IMR-90 (cell line): ENCODE measurements at regions not wholly inside any gene's neighbourhood (a gene's known extent, or its start where the extent isn't known, plus 50 kb on each side); places are given as distances from the start of the nearest gene placed in this dataset.

Source experiments
- ATAC-seq: fragments of 200-7000 bp; cut with Tn5 transposase; 2 replicates; pipeline ENCODE4 v1.9.1; 2020; ENCODE audit warnings: low read depth, mild to moderate bottlenecking, moderate library complexity
- BruUV-seq: library from RNA; stranded (reverse); fragments of 400-500 nt; replicated peaks from 2 replicates; lab custom pipeline; 2021; lab: Mats Ljungman, UMichigan
- CTCF ChIA-PET: fragments of 300-600 bp; formaldehyde crosslinking; extraction: SDS; loops from one replicate; lab custom pipeline; 2021; ENCODE audit warnings: antibody characterized with exemption; lab: Yijun Ruan, JAX
- POLR2A ChIA-PET: fragments of 300-600 bp; sonication (Branson Sonifier 250); formaldehyde crosslinking; loops from one replicate; lab custom pipeline; 2022; ENCODE audit warnings: antibody characterized with exemption; ENCODE audit not compliant: unreplicated experiment; lab: Charles Lee
- DNase-seq: peaks from one replicate; pipeline ENCODE4 v3.0.0; 2013
- H2AFZ ChIP-seq: replicated peaks from 2 replicates; pipeline ENCODE3; 2013; ENCODE audit warnings: low read length, mild to moderate bottlenecking; ENCODE audit not compliant: poor library complexity
- H2AK5ac ChIP-seq: 2 replicates; pipeline ENCODE4 v1.6.1; 2013; ENCODE audit warnings: low read depth, low read length, inconsistent platforms
- H2AK9ac ChIP-seq: replicated peaks from 2 replicates; pipeline ENCODE3; 2013; ENCODE audit warnings: mild to moderate bottlenecking, low read depth, low read length, moderate library complexity; ENCODE audit not compliant: poor library complexity
- H2BK120ac ChIP-seq: 2 replicates; pipeline ENCODE4 v1.6.1; 2013; ENCODE audit warnings: low read depth, low read length, inconsistent platforms
- H2BK15ac ChIP-seq: 3 replicates; pipeline ENCODE4 v1.6.1; 2013; ENCODE audit warnings: low read depth, low read length, inconsistent platforms
- H2BK20ac ChIP-seq: 2 replicates; pipeline ENCODE4 v1.6.1; 2013; ENCODE audit warnings: low read depth, mild to moderate bottlenecking, inconsistent platforms, low read length, moderate library complexity
- H2BK5ac ChIP-seq: 2 replicates; pipeline ENCODE4 v1.6.1; 2013; ENCODE audit warnings: mild to moderate bottlenecking, low read depth, low read length, inconsistent platforms; ENCODE audit not compliant: poor library complexity, severe bottlenecking
- H3K14ac ChIP-seq: replicated peaks from 2 replicates; pipeline ENCODE4 v1.6.1; 2013; ENCODE audit warnings: low read depth, low read length, inconsistent platforms
- H3K18ac ChIP-seq: 2 replicates; pipeline ENCODE4 v1.6.1; 2013; ENCODE audit warnings: low read depth, low read length, control low read depth
- H3K23ac ChIP-seq: 2 replicates; pipeline ENCODE4 v1.6.1; 2013; ENCODE audit warnings: low read depth, low read length, inconsistent platforms
- H3K27ac ChIP-seq: 2 replicates; pipeline ENCODE4 v1.5.1; 2013; ENCODE audit warnings: mild to moderate bottlenecking, control low read depth, low read length; ENCODE audit not compliant: insufficient read depth
- H3K27me3 ChIP-seq: 2 replicates; pipeline ENCODE4 v1.6.1; 2013; ENCODE audit warnings: low read length; ENCODE audit not compliant: control insufficient read depth, insufficient read depth
- H3K36me3 ChIP-seq: 2 replicates; pipeline ENCODE4 v1.6.1; 2013; ENCODE audit warnings: low read length, mixed read lengths; ENCODE audit not compliant: control insufficient read depth, insufficient read depth
- H3K4ac ChIP-seq: 2 replicates; pipeline ENCODE4 v1.6.1; 2013; ENCODE audit warnings: low read depth, low read length, inconsistent platforms
- H3K4me1 ChIP-seq: 2 replicates; pipeline ENCODE4 v1.6.1; 2013; ENCODE audit warnings: low read length, mixed read lengths; ENCODE audit not compliant: control insufficient read depth, insufficient read depth
- H3K4me2 ChIP-seq: 2 replicates; pipeline ENCODE4 v1.6.1; 2013; ENCODE audit warnings: low read depth, mild to moderate bottlenecking, control low read depth, low read length, moderate library complexity
- H3K4me3 ChIP-seq: 2 replicates; pipeline ENCODE4 v1.5.1; 2013; ENCODE audit warnings: low read depth, mild to moderate bottlenecking, control low read depth, low read length, moderate library complexity; ENCODE audit not compliant: insufficient read depth
- H3K56ac ChIP-seq: 2 replicates; pipeline ENCODE4 v1.6.1; 2013; ENCODE audit warnings: low read length, inconsistent platforms; ENCODE audit not compliant: insufficient read depth; ENCODE audit errors: extremely low read depth
- H3K79me1 ChIP-seq, 2 experiments: 2 replicates each; pipeline ENCODE4 v1.6.1; 2013; ENCODE audit warnings: low read length in 2 of 2, inconsistent platforms in 1 of 2, low read depth in 1 of 2
- H3K9ac ChIP-seq: 2 replicates; pipeline ENCODE4 v1.6.1; 2013; ENCODE audit warnings: low read depth, low read length, control low read depth
- H3K9me1 ChIP-seq: 2 replicates; pipeline ENCODE4 v1.6.1; 2013; ENCODE audit warnings: low read length, inconsistent platforms; ENCODE audit not compliant: insufficient read depth
- H3K9me3 ChIP-seq: 2 replicates; pipeline ENCODE4 v1.6.1; 2013; ENCODE audit warnings: low read length; ENCODE audit not compliant: control insufficient read depth, insufficient read depth
- H4K20me1 ChIP-seq: 2 replicates; pipeline ENCODE4 v1.6.1; 2013; ENCODE audit warnings: low read length, inconsistent platforms; ENCODE audit not compliant: insufficient read depth
- H4K5ac ChIP-seq: 2 replicates; pipeline ENCODE4 v1.6.1; 2013; ENCODE audit warnings: mild to moderate bottlenecking, low read depth, low read length, control low read depth
- H4K8ac ChIP-seq, 2 experiments: 2 replicates each; pipeline ENCODE4 v1.6.1; 2013; ENCODE audit warnings: low read depth in 2 of 2, low read length in 2 of 2, control low read depth in 1 of 2, inconsistent platforms in 1 of 2
- H4K91ac ChIP-seq: 2 replicates; pipeline ENCODE4 v1.6.1; 2013; ENCODE audit warnings: low read depth, low read length, inconsistent platforms; ENCODE audit not compliant: insufficient read depth
- BHLHE40 ChIP-seq: fragments of 150-350 bp; IDR thresholded peaks from 2 replicates; pipeline ENCODE4 v1.6.1; 2016; ENCODE audit warnings: mild to moderate bottlenecking, low read depth, low read length
- CEBPB ChIP-seq: IDR thresholded peaks from 2 replicates; pipeline ENCODE4 v1.6.1; 2012; ENCODE audit warnings: low read depth, low read length, improper control_type of control experiment
- CHD1 ChIP-seq: IDR thresholded peaks from 2 replicates; pipeline ENCODE4 v1.6.1; 2012; ENCODE audit warnings: low read depth, low read length, improper control_type of control experiment
- CTCF ChIP-seq: conservative IDR thresholded peaks from 2 replicates; pipeline ENCODE4 v1.5.1; 2012; ENCODE audit warnings: mild to moderate bottlenecking, low read depth, low read length, improper control_type of control experiment
- ELK1 ChIP-seq: fragments of 150-350 bp; IDR thresholded peaks from 2 replicates; pipeline ENCODE4 v1.6.1; 2016; ENCODE audit warnings: low read depth, mild to moderate bottlenecking, low read length, moderate library complexity, borderline replicate concordance
- FOS ChIP-seq: fragments of 150-350 bp; IDR thresholded peaks from 2 replicates; pipeline ENCODE4 v1.6.1; 2016; ENCODE audit warnings: low read depth, low read length
- MAFK ChIP-seq: IDR thresholded peaks from 2 replicates; pipeline ENCODE4 v1.6.1; 2012; ENCODE audit warnings: low read depth, low read length, improper control_type of control experiment
- MAZ ChIP-seq: IDR thresholded peaks from 2 replicates; pipeline ENCODE4 v1.6.1; 2012; ENCODE audit warnings: low read depth, mild to moderate bottlenecking, low read length, improper control_type of control experiment, moderate library complexity, borderline replicate concordance
- MXI1 ChIP-seq: IDR thresholded peaks from 2 replicates; pipeline ENCODE4 v1.6.1; 2012; ENCODE audit warnings: low read depth, mild to moderate bottlenecking, low read length, moderate library complexity, borderline replicate concordance
- NFE2L2 ChIP-seq: fragments of 150-350 bp; IDR thresholded peaks from 2 replicates; pipeline ENCODE4 v1.6.1; 2016; ENCODE audit warnings: low read depth, mild to moderate bottlenecking, low read length
- POLR2A ChIP-seq: IDR thresholded peaks from 2 replicates; pipeline ENCODE4 v1.6.1; 2012; ENCODE audit warnings: mild to moderate bottlenecking, low read depth, low read length
- RAD21 ChIP-seq: IDR thresholded peaks from 2 replicates; pipeline ENCODE4 v1.6.1; 2012; ENCODE audit warnings: low read length, improper control_type of control experiment
- RCOR1 ChIP-seq: IDR thresholded peaks from 2 replicates; pipeline ENCODE4 v1.6.1; 2012; ENCODE audit warnings: mild to moderate bottlenecking, low read length, improper control_type of control experiment; ENCODE audit not compliant: insufficient replicate concordance
- RFX5 ChIP-seq: IDR thresholded peaks from 2 replicates; pipeline ENCODE4 v1.8.0; 2012; ENCODE audit warnings: low read depth, mild to moderate bottlenecking, low read length, moderate library complexity
- SMC3 ChIP-seq: fragments of 150-350 bp; IDR thresholded peaks from 2 replicates; pipeline ENCODE4 v1.6.1; 2016; ENCODE audit warnings: low read depth, mild to moderate bottlenecking, antibody characterized with exemption, low read length, moderate library complexity
- WGBS, 2 experiments: methylation state at CpG; one replicate each; pipeline versions ENCODE4 v1.1.5 to v1.1.7; 2013; ENCODE audit warnings: missing lambda C conversion rate in 2 of 2; ENCODE audit not compliant: insufficient read length in 1 of 2; ENCODE audit errors: extremely low coverage in 2 of 2; 5-methylcytosine and 5-hydroxymethylcytosine counted together
- dilution Hi-C: fragments of 300-500 bp; cut with HindIII; formaldehyde crosslinking; loops from one replicate; pipeline ENCODE4 v1.14.3; 2018; ENCODE audit warnings: low sequenced_read_pairs; ENCODE audit not compliant: unreplicated experiment
- in situ Hi-C: fragments of 300-500 bp; cut with MboI; formaldehyde crosslinking; loops from 3 replicates; pipeline ENCODE4 v1.14.3; 2019; ENCODE audit warnings: low sequenced_read_pairs, inconsistent platforms, mixed read lengths
- intact Hi-C: fragments of 100-400 bp; cut with micrococcal nuclease; formaldehyde crosslinking; loops from 2 replicates; pipeline ENCODE4 v1.10.0; 2022
- TF ChIP-seq, protein P1 (sequence below): fragments of 150-350 bp; IDR thresholded peaks from 2 replicates; pipeline ENCODE4 v1.6.1; 2017; ENCODE audit warnings: mild to moderate bottlenecking, antibody characterized with exemption, low read length, low read depth

- dilution Hi-C loops, result no loop called here
- no CpG with 5 or more reads among the region's 1 CpG for WGBS, 2 experiments
Measured at GRCh38 chr4:153116801-153117200, 87.4 kb upstream of the TRIM2 start.

More at GRCh38 chr4:153116801-153117200, 87.4 kb upstream of the TRIM2 start:
- Histone ChIP-seq H3K79me1 (no peaks in the 10 kb centered on the region), H4K91ac (no peak overlapping the region), H3K4me3 (no peak overlapping the region), H2AFZ (no peak overlapping the region), H2BK15ac (no peak overlapping the region), H2BK20ac (no peak overlapping the region), H2BK5ac (no peak overlapping the region), H3K9ac (no peak overlapping the region), H3K4me1 (peaks cover 11% of the 10 kb centered on the region), H3K23ac (no peak overlapping the region), H3K18ac (no peak overlapping the region), H2AK5ac (no peak overlapping the region), H4K8ac (no peak overlapping the region), H4K20me1 (no peaks in the 10 kb centered on the region; the same call in 1 of the 2 replicates), H3K14ac (no peak overlapping the region), H3K56ac (no peak overlapping the region), H2BK120ac (no peak overlapping the region), H2AK9ac (no peak overlapping the region), H3K27ac (no peak overlapping the region), H3K4me2 (no peak overlapping the region), H3K4ac (no peak overlapping the region), H3K9me3 (no peaks in the 10 kb centered on the region), H3K27me3 (peaks cover 13% of the 10 kb centered on the region), H3K36me3 (no peaks in the 10 kb centered on the region), H4K5ac (no peak overlapping the region), H3K9me1 (peaks cover 6% of the 10 kb centered on the region)
- ChIA-PET CTCF (no interaction called here), POLR2A (no interaction called here)
- DNase-seq (no peak), ATAC-seq (no peak)
- BruUV-seq, result no TSS peak
- no peak for TF ChIP-seq POLR2A
- no peak for TF ChIP-seq RFX5
- no peak for TF ChIP-seq BHLHE40
- TF ChIP-seq RCOR1, result no peak
- no peak for TF ChIP-seq MXI1
- no peak for TF ChIP-seq FOS
- no peak for TF ChIP-seq SMC3
- TF ChIP-seq MAFK, result no peak
- TF ChIP-seq ELK1, result no peak
- TF ChIP-seq, protein P1, sequence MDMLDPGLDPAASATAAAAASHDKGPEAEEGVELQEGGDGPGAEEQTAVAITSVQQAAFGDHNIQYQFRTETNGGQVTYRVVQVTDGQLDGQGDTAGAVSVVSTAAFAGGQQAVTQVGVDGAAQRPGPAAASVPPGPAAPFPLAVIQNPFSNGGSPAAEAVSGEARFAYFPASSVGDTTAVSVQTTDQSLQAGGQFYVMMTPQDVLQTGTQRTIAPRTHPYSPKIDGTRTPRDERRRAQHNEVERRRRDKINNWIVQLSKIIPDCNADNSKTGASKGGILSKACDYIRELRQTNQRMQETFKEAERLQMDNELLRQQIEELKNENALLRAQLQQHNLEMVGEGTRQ, result no peak
- TF ChIP-seq NFE2L2, result no peak
- TF ChIP-seq MAZ, result no peak
- TF ChIP-seq CHD1, result no peak
- TF ChIP-seq RAD21, result no peak
- TF ChIP-seq CTCF, result no peak
- no peak for TF ChIP-seq CEBPB
- in situ Hi-C loops (no loop called here), intact Hi-C loops (no loop called here)
